PC-3 (cell line): ENCODE measurements at regions not wholly inside any gene's neighbourhood (a gene's known extent, or its start where the extent isn't known, plus 50 kb on each side); places are given as distances from the start of the nearest gene placed in this dataset.

ENCODE experiments used
- CTCF ChIP-seq: fragments of 300-600 bp; sonication (generic); conservative IDR thresholded peaks from 2 replicates; pipeline ENCODE4 v1.5.1; 2017; ENCODE audit warnings: antibody characterized with exemption, low read depth, mild to moderate bottlenecking, low read length
- EZH2 ChIP-seq: fragments of 300-600 bp; sonication (generic); IDR thresholded peaks from one replicate; pipeline ENCODE4 v1.6.1; 2017; ENCODE audit warnings: antibody characterized with exemption, mild to moderate bottlenecking, low read length; ENCODE audit not compliant: unreplicated experiment
- EZH2phosphoT487 ChIP-seq: fragments of 300-600 bp; sonication (generic); IDR thresholded peaks from 2 replicates; pipeline ENCODE4 v1.6.1; 2018; ENCODE audit warnings: mild to moderate bottlenecking, antibody characterized with exemption, low read length, borderline replicate concordance

- no peak for TF ChIP-seq CTCF
- TF ChIP-seq EZH2 = no peak
- no peak for TF ChIP-seq EZH2phosphoT487
Measured at GRCh38 chrX:10329984-10330383, 173.2 kb downstream of the CLCN4 start.
